ENCODE measurements at regions not wholly inside any gene's neighbourhood (a gene's known extent, or its start where the extent isn't known, plus 50 kb on each side); places are given as distances from the start of the nearest gene placed in this dataset.

GRCh38 chr5:56496581-56497063 lies 263.5 kb upstream of the ANKRD55 start:
- no peaks in the 10 kb centered on the region for H3K36me3 ChIP-seq (ENCODE audit: insufficient read depth, low read length)
- POLR2A ChIA-PET = interaction anchor here (0.6 to 1.2 kb wide), 2 partner anchors 17 to 140 kb away, joined by 3 to 7 read pairs; no protein-coding TSS in a partner anchor
- TF ChIP-seq CTCF (IDR thresholded peaks at IDR 0.05) = no peak
- H3K27ac ChIP-seq (ENCODE audit: low read depth in 1 of 2, low read length in 2 of 2) = no peak overlapping the region
- no peaks in the 10 kb centered on the region for H3K27me3 ChIP-seq (ENCODE audit: control insufficient read depth in 1 of 2, insufficient read depth in 2 of 2, low read length in 2 of 2)
- Mint-ChIP-seq H3K9me3 (no peaks in the 10 kb centered on the region), H3K4me1 (ENCODE audit: low read depth) (peaks cover 32% of the 10 kb centered on the region), H3K27ac (peak overlapping the region; percentile 14), H3K27me3 (no peaks in the 10 kb centered on the region), H3K36me3 (ENCODE audit: low read depth) (no peaks in the 10 kb centered on the region), H3K4me3 (no peak overlapping the region)
- DNase-seq = no peak
- CTCF ChIA-PET = no interaction called here
- ATAC-seq (ENCODE audit: poor library complexity) = no peak
- H3K4me1 ChIP-seq (ENCODE audit: insufficient read depth, low read length) = peaks cover 9% of the 10 kb centered on the region
- H3K4me3 ChIP-seq (ENCODE audit: low read length) = no peak overlapping the region
- intact Hi-C loops (cut with DNase I, micrococcal nuclease) = no loop called here
- peaks cover 0 to 7% of the 10 kb centered on the region in 2 experiments for H3K9me3 ChIP-seq (ENCODE audit: control insufficient read depth in 1 of 2, insufficient read depth in 1 of 2, low read length in 2 of 2)

GRCh38 chr5:56494300-56494731 lies 261.2 kb upstream of the ANKRD55 start:
- Mint-ChIP-seq H3K4me1 (ENCODE audit: low read depth) (peaks cover 44% of the 10 kb centered on the region), H3K27me3 (no peaks in the 10 kb centered on the region), H3K27ac (no peak overlapping the region), H3K4me3 (no peak overlapping the region), H3K9me3 (no peaks in the 10 kb centered on the region), H3K36me3 (ENCODE audit: low read depth) (no peaks in the 10 kb centered on the region)
- no peak for ATAC-seq (ENCODE audit: poor library complexity)
- Histone ChIP-seq H3K4me3 (ENCODE audit: low read length) (no peak overlapping the region), H3K36me3 (ENCODE audit: insufficient read depth, low read length) (no peaks in the 10 kb centered on the region), H3K9me3 (ENCODE audit: control insufficient read depth in 1 of 2, insufficient read depth in 1 of 2, low read length in 2 of 2) (peaks cover 0 to 7% of the 10 kb centered on the region in 2 experiments), H3K27me3 (ENCODE audit: control insufficient read depth in 1 of 2, insufficient read depth in 2 of 2, low read length in 2 of 2) (no peaks in the 10 kb centered on the region), H3K4me1 (ENCODE audit: insufficient read depth, low read length) (peaks cover 18% of the 10 kb centered on the region), H3K27ac (ENCODE audit: low read depth in 1 of 2, low read length in 2 of 2) (no peak overlapping the region)
- intact Hi-C loops (cut with DNase I, micrococcal nuclease) = loop anchor here in 1 of 2 experiments (5.0 kb wide), 1 partner anchor 33 kb away; no protein-coding TSS in a partner anchor
- no peak for TF ChIP-seq CTCF (IDR thresholded peaks at IDR 0.05)
- POLR2A ChIA-PET = no interaction called here
- CTCF ChIA-PET = interaction anchor here (0.6 kb wide), 1 partner anchor 340 kb away, joined by 3 read pairs; no protein-coding TSS in a partner anchor
- DNase-seq = peak in 1 of 14 experiments; percentile 31

- no peak overlapping the region for H3K27ac Mint-ChIP-seq
Observed at GRCh38 chr5:56493766-56494165, 260.6 kb upstream of the ANKRD55 start.

More at GRCh38 chr5:56493766-56494165, 260.6 kb upstream of the ANKRD55 start:
- Mint-ChIP-seq H3K4me3 (no peak overlapping the region), H3K4me1 (ENCODE audit: low read depth) (peaks cover 44% of the 10 kb centered on the region), H3K27me3 (no peaks in the 10 kb centered on the region), H3K9me3 (no peaks in the 10 kb centered on the region), H3K36me3 (ENCODE audit: low read depth) (no peaks in the 10 kb centered on the region)
- H3K27ac ChIP-seq (ENCODE audit: low read depth in 1 of 2, low read length in 2 of 2) = no peak overlapping the region
- no peak for TF ChIP-seq CTCF (IDR thresholded peaks at IDR 0.05)
- POLR2A ChIA-PET = no interaction called here
- peaks cover 18% of the 10 kb centered on the region for H3K4me1 ChIP-seq (ENCODE audit: insufficient read depth, low read length)
- intact Hi-C loops (cut with DNase I, micrococcal nuclease) = loop anchor here in 1 of 2 experiments (5.0 kb wide), 1 partner anchor 34 kb away; no protein-coding TSS in a partner anchor
- H3K4me3 ChIP-seq (ENCODE audit: low read length) = no peak overlapping the region
- peaks cover 0 to 4% of the 10 kb centered on the region in 2 experiments for H3K9me3 ChIP-seq (ENCODE audit: control insufficient read depth in 1 of 2, insufficient read depth in 1 of 2, low read length in 2 of 2)
- no peaks in the 10 kb centered on the region for H3K36me3 ChIP-seq (ENCODE audit: insufficient read depth, low read length)
- ATAC-seq (ENCODE audit: poor library complexity) = no peak
- H3K27me3 ChIP-seq (ENCODE audit: control insufficient read depth in 1 of 2, insufficient read depth in 2 of 2, low read length in 2 of 2) = no peaks in the 10 kb centered on the region
- no peak for DNase-seq
- CTCF ChIA-PET = no interaction called here

Measured in CD4-positive, alpha-beta T cell (primary cell).